Tongue (tissue), 2 donors: ENCODE measurements at regions not wholly inside any gene's neighbourhood (a gene's known extent, or its start where the extent isn't known, plus 50 kb on each side); places are given as distances from the start of the nearest gene placed in this dataset. TPM values are rescaled to one million over a fixed set of nuclear protein-coding genes. Genes with fewer than 3 reads are reported as not detected.

Experiments used
- DNase-seq: peaks from one replicate; pipeline ENCODE4 v3.0.0-alpha.2; 2015
- small RNA-seq: library from RNA; depleted of rRNA; stranded (forward); fragments of <200 nt; gene quantifications from one replicate; pipeline ENCODE3, GENCODE V24; 2014; ENCODE audit warnings: low replicate concordance

DNA sequence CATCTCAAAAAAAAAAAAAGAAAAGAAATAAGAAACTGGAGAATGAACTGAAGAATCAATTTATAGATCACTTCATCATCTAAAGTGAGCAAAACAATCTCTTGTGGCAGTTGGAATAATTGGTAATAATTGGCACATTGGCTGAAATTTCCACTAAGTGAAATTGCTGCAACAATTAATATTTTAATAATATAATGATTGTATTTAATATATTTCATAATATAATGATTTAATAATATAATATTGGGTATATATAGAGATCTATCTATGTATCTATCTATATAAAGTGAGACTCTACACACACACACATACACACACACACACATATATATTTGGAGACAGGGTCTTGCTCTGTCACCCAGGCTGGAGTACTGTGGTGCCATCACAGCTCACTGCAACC is 81.2 kb upstream of the PRICKLE1 start:
- no peak for DNase-seq

- no peak for DNase-seq
Observed at GRCh38 chr12:42669553-42669952, 80.0 kb upstream of the PRICKLE1 start.

DNA sequence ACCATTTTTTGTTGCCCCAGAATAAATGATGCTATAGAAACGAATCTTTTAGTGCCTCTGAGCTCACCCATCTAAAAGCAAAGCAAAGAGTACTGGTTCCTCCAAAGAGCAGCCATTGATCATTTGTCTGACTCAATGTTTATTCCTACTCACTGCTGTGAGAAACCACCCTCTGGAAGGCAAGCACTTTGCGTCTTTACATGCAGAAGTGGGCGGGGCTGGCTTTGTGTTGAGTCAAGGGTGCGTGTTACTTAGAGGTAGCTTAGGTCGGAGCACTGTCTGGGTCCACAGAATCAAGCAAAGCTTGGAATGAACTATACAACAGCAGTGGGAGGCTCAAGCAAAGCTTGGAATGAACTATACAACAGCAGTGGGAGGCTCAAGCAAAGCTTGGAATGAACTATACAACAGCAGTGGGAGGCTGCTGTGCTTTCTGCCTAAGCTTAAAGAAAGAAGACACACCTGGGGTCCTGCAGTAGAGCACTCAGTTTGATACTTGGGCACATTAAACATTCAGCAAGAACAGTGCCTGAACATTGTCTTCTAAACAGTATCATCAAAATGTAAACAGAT is 77.2 kb upstream of the PRICKLE1 start:
- no peak for DNase-seq

DNA sequence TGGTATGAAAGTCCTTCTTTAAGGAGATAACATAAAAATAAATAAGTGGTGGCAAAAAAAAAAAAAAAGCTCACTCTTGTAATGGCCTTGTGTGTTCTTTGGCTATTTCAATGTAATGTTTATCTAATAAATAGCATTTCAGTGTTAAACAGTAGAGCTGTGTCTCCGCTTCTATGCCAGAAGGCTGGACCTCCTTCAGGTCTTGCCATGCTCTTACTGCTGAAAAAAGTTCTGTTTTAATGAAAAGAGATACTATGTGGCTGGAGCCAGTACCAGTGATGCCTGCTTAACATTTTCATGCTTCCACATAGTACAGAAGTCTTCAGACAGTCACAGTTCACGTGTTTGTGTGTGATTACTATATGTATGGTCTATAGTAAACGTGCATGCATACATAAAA is 74.1 kb upstream of the PRICKLE1 start:
- DNase-seq: no peak

- peak; percentile 55 for DNase-seq
Observed at GRCh38 chr12:42660968-42661937, 71.7 kb upstream of the PRICKLE1 start.

- peak; percentile 66 for DNase-seq
Observed at GRCh38 chr12:42660117-42660516, 70.6 kb upstream of the PRICKLE1 start.

- no peak for DNase-seq
Observed at GRCh38 chr12:42652048-42652447, 62.5 kb upstream of the PRICKLE1 start.

- DNase-seq: no peak
Observed at GRCh38 chr12:42648061-42648460, 58.5 kb upstream of the PRICKLE1 start.

GRCh38 chr12:42643881-42644579 is 54.5 kb upstream of the PRICKLE1 start:
- DNase-seq: no peak

DNA sequence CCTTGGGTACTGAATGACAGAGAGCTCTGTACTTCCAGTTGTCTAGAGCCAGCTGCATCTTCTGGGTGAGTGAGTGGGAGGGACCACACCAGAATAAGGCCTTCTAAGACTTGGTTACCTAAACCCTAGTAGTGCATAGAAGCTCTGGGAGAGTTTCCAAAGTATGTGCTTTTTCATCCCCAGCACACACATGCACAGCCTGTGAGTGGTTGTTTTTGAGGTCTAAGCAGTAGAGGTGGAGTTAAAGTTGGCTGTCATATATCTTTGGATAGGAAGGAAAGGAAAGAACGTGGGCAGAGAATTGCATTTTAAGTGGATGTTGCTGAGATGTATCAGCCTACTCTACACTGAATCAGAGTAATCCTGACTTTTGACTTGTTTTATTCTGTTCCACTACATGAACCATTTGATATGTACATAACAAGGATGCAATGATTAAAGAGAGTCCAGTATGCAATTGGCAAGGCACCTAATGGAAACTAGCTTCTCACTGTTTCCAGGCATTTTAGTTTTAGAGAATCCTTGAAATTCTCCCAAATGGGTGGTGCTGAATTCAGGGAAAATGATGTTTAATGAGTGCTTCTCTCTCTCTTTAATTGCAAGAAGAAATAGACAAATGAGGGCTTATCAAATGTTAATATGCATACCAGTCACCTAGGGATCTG is 51.8 kb upstream of the PRICKLE1 start:
- peak; percentile 60 for DNase-seq

DNA sequence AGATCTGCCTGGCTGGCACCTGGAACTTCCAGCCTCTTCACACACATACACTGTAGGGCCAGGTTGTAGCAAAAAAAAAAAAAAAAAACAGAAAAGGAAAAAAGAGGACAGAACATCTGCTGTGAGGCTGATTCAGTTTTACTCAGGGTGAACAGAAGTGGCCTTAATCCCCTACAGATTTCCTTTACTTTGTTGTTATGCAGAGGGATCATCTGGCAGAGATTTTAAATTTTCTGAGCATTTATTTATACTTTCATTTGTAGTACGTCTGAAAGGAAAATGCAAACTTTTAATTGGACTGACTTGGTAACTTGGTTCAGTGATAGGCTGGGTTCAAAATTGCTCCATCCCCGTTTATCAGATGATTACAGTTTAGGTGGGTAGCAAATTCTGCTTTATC is 50.8 kb upstream of the PRICKLE1 start:
- DNase-seq: no peak

DNA sequence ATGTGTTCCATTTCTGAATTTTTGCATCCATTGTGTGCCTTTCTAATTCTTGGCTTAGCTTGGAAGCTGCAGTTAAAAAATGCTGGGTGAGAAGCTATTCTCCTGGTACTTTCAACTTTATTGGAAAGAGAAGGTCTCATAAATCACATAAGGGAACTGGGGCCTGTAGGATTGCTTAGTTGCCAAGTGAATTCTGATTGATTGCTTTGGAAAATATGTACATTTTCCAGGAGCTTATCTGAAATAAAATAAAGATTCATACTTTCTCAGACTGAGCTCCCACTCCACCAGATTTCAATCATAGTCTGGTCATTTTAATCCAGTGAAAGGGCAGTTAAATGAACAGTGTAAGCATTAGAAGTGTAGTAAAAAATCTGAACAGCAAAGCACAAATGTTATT is 50.0 kb upstream of the PRICKLE1 start:
- no peak for DNase-seq

Small RNA genes in the stretch of these regions (small RNA-seq; reads per million reads assigned to genes)
- gene MRPS36P5 (not detected), gene RPS27P21 (not detected)
